Testis (tissue), 2 donors: ENCODE measurements at regions not wholly inside any gene's neighbourhood (a gene's known extent, or its start where the extent isn't known, plus 50 kb on each side); places are given as distances from the start of the nearest gene placed in this dataset.

Experiments used
- DNase-seq: peaks from one replicate; pipeline ENCODE4 v3.0.0-alpha.2; 2019
- H3K27ac ChIP-seq, 2 donors: fragments of 200-600 bp; sonication (generic); one replicate each; pipeline ENCODE4 v1.5.1; 2019
- H3K27me3 ChIP-seq: fragments of 200-600 bp; sonication (generic); one replicate; pipeline ENCODE4 v1.5.1; 2019
- H3K36me3 ChIP-seq: fragments of 200-600 bp; sonication (generic); one replicate; pipeline ENCODE4 v1.5.1; 2017; ENCODE audit warnings: low read depth; ENCODE audit errors: missing control alignments
- H3K4me1 ChIP-seq: fragments of 200-600 bp; sonication (generic); one replicate; pipeline ENCODE4 v1.5.1; 2019
- H3K4me3 ChIP-seq, 2 donors: fragments of 200-600 bp; sonication (generic); one replicate each; pipeline ENCODE4 v1.5.1; 2017 to 2019
- H3K9me3 ChIP-seq: fragments of 200-600 bp; sonication (generic); one replicate; pipeline ENCODE4 v1.5.1; 2017
- CTCF ChIP-seq, 3 experiments: fragments of 450-650 bp in 2 of 3; fragments of 200-600 bp in 1 of 3; sonication (generic) in 1 of 3; IDR thresholded peaks; one replicate each; pipeline ENCODE4 v1.5.1; 2016 to 2019; ENCODE audit warnings: antibody characterized with exemption in 3 of 3, mild to moderate bottlenecking in 2 of 3, moderate library complexity in 1 of 3
- POLR2A ChIP-seq: fragments of 450-650 bp; IDR thresholded peaks from one replicate; pipeline ENCODE4 v1.6.1; 2017; ENCODE audit warnings: antibody characterized with exemption, mild to moderate bottlenecking, moderate library complexity
- WGBS, 2 donors: methylation state at CpG; one replicate each; pipeline ENCODE4 v1.1.5; 2018; 5-methylcytosine and 5-hydroxymethylcytosine counted together
- intact Hi-C: fragments of 100-400 bp; cut with DNase I; formaldehyde crosslinking; loops from one replicate; pipeline ENCODE4 v1.15.1; 2023; ENCODE audit warnings: low total_unique reads

- no peaks in the 10 kb centered on the region for H3K36me3 ChIP-seq
- no peaks in the 10 kb centered on the region for H3K27me3 ChIP-seq
- WGBS, 2 donors = 92 to 93% methylated on average over 8 of the region's 8 CpGs
- H3K4me3 ChIP-seq = no peak overlapping the region
- intact Hi-C loops = no loop called here
- TF ChIP-seq CTCF (IDR thresholded peaks at IDR 0.05) (no peak), POLR2A (no peak)
- H3K4me1 ChIP-seq = no peaks in the 10 kb centered on the region
- H3K9me3 ChIP-seq = no peaks in the 10 kb centered on the region
- no peak for DNase-seq
- H3K27ac ChIP-seq = no peak overlapping the region
These were observed 726.1 kb upstream of the WWC1 start for GRCh38 chr5:167565189-167565954.

- 66 to 81% methylated on average over 5 of the region's 5 CpGs for WGBS, 2 donors
- Histone ChIP-seq H3K4me3 (no peak overlapping the region), H3K9me3 (no peaks in the 10 kb centered on the region), H3K4me1 (no peaks in the 10 kb centered on the region), H3K27me3 (no peaks in the 10 kb centered on the region), H3K27ac (no peak overlapping the region), H3K36me3 (no peaks in the 10 kb centered on the region)
- no peak for TF ChIP-seq CTCF (IDR thresholded peaks at IDR 0.05)
- TF ChIP-seq POLR2A = no peak
- intact Hi-C loops = no loop called here
- no peak for DNase-seq
These were observed 721.0 kb upstream of the WWC1 start for GRCh38 chr5:167570431-167570830.

- TF ChIP-seq POLR2A (no peak), CTCF (IDR thresholded peaks at IDR 0.05) (no peak)
- WGBS, 2 donors = 37 to 66% methylated on average over 3 of the region's 3 CpGs
- no peak overlapping the region for H3K27ac ChIP-seq
- H3K9me3 ChIP-seq = no peaks in the 10 kb centered on the region
- H3K4me3 ChIP-seq = no peak overlapping the region
- H3K4me1 ChIP-seq = no peaks in the 10 kb centered on the region
- H3K36me3 ChIP-seq = no peaks in the 10 kb centered on the region
- no peaks in the 10 kb centered on the region for H3K27me3 ChIP-seq
- peak; percentile 23 for DNase-seq
- intact Hi-C loops = no loop called here
These were observed 719.6 kb upstream of the WWC1 start for GRCh38 chr5:167571824-167572223.

- H3K27ac ChIP-seq = peak overlapping the region in 1 of 2 donors; percentile 33
These were observed 717.9 kb upstream of the WWC1 start for GRCh38 chr5:167573370-167574127.

More at GRCh38 chr5:167573370-167574127, 717.9 kb upstream of the WWC1 start:
- peak; percentile 45 for DNase-seq
- Histone ChIP-seq H3K9me3 (no peaks in the 10 kb centered on the region), H3K27me3 (no peaks in the 10 kb centered on the region), H3K4me3 (peak overlapping the region; percentile 9 to 42), H3K36me3 (no peaks in the 10 kb centered on the region), H3K4me1 (no peaks in the 10 kb centered on the region)
- intact Hi-C loops = no loop called here
- no peak for TF ChIP-seq CTCF (IDR thresholded peaks at IDR 0.05)
- TF ChIP-seq POLR2A = no peak
- 1 to 2% methylated on average over 23 of the region's 23 CpGs for whole genome bisulfite sequencing, 2 donors
